Upper lobe of left lung (tissue), 4 donors: ENCODE measurements at regions not wholly inside any gene's neighbourhood (a gene's known extent, or its start where the extent isn't known, plus 50 kb on each side); places are given as distances from the start of the nearest gene placed in this dataset.

Experiments used
- CTCF ChIP-seq, 6 experiments: fragments of 450-650 bp in 4 of 6; fragments of 200-600 bp in 2 of 6; sonication (generic) in 2 of 6; IDR thresholded peaks; one replicate each; pipeline ENCODE4 v1.5.1; 2016 to 2019; ENCODE audit warnings: antibody characterized with exemption in 6 of 6
- EP300 ChIP-seq, 4 donors: sonication (generic); formaldehyde crosslinking; IDR thresholded peaks; one replicate each; pipeline ENCODE4 v1.5.1; 2017; ENCODE audit warnings: antibody characterized with exemption in 4 of 4, control low read depth in 2 of 4

GRCh38 chr6:15915508-15916178 is 213.2 kb upstream of the MYLIP start:
- TF ChIP-seq CTCF (IDR thresholded peaks at IDR 0.05) (no peak), EP300 (IDR thresholded peaks at IDR 0.05) (no peak)
